ENCODE measurements at regions not wholly inside any gene's neighbourhood (a gene's known extent, or its start where the extent isn't known, plus 50 kb on each side); places are given as distances from the start of the nearest gene placed in this dataset.
"Not testable (repeated sequence)": the region's sequence is repeated elsewhere in the genome, so short reads cannot be mapped to it uniquely, and the experiment has no call there.

DNA sequence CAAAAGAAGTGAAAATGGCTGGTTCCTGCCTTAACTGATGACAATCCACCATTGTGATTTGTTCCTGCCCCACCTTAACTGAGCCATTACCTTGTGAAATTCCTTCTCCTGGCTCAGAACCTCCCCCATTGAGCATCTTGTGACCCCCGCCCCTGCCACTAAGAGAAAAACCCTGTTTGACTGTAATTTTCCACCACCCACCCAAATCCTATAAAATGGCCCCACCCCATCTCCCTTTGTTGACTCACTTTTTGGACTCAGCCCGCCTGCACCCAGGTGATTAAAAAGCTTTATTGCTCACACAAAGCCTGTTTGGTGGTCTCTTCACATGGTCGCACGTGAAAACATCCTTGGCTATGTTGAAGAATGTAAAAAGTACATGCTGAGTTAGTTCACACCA lies 197.6 kb upstream of the FBN2 start:
- DNase-seq (ENCODE audit: low spot score): not testable (repeated sequence)

DNA sequence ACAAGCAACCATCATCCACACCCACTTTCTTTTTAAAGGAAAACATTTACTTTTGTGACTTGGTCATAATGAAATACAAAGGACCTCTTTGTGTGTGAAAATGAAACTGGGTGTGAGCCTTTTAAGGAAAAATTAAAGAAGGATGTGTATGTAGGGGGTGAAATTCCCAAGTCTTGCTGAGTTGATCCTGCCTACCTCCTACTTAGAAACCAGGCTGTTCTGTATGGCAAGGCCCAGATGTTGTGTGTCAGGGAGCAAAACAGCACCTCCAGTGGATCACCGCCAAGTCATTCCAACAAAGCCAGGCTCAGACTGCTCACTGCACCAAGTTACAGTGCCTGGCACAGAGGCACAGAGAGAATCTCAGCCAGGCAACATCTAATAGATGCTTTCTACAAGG lies 198.5 kb upstream of the FBN2 start:
- DNase-seq (ENCODE audit: low spot score): no peak

DNA sequence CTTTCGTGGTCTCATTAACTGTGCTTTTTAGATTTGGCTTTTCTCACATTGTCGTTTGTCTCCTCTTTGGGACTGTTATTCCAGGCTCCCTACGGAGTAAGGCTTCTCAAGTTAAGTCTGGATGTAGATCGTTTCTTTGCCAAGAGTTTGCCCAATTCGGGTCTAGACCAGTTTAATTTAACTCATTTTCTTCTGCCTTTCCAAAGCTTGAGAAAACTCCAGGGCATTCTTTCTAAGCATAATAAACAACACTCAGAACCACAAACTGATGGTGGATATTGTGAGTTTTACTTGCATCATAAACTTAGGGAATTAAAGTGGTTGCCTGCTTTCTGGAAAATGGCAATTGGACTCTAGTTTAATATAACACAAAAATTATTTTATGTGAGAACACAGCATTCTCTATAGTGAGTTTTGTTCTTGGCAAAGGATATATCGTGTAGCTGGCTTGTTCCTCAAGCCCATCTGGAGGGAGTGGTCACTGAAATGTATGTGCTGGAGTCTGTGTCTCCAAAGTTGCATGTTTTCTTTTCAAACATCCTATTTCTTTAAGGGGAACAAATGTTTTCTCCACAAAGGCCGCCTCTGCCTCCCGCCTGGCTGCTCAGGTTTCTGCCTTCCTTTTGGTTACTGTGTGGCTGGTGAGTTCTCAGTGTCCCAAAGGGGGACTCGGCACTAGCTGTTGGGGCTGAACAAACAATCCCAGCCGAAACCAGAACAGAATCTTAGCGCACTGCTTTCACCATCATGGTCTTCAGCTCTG lies 211.3 kb upstream of the FBN2 start:
- DNase-seq (ENCODE audit: low spot score): no peak

GRCh38 chr5:128750155-128750554 lies 212.1 kb upstream of the FBN2 start:
- DNase-seq (ENCODE audit: low spot score): no peak

DNA sequence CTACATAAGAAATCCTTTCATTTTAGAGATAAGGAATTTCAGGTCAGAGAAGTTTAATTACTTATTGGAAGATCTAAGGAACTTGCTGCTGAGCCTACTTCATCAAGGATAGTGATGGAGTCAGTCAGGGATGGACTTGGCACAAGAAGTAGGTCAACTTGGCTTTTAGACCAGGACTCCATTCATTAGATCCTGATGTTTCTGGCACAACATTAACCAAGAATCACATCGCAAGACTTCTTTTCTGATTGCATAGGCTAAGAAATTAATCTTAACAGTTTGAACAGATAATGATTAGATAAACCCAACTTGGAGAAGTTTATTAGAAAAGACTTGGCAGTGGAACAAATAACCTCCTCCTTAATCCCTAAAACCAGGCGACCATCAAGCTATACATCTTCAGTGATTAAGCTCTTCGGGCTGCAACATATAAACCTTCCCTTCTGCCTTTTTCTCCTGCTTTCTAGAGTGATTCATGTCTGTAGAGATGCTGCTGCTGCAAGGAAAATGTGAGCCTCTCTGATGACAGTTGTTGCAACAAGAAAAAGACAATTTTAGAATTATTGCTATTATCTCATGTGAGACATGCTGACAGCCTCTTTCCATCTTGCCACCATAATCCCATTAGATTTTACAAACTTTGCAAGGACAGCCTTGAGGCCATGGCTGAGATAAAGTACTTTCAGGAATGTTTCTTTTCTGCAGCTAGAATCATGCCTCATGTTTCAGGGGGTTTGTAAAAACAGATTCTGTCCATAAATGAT lies 207.9 kb upstream of the SLC27A6 start:
- DNase-seq (ENCODE audit: low spot score): no peak

- no peak for DNase-seq (ENCODE audit: low spot score)
These were observed 202.5 kb upstream of the SLC27A6 start for GRCh38 chr5:128762661-128763306.

- DNase-seq (ENCODE audit: low spot score): no peak
These were observed 202.0 kb upstream of the SLC27A6 start for GRCh38 chr5:128763321-128763720.

DNA sequence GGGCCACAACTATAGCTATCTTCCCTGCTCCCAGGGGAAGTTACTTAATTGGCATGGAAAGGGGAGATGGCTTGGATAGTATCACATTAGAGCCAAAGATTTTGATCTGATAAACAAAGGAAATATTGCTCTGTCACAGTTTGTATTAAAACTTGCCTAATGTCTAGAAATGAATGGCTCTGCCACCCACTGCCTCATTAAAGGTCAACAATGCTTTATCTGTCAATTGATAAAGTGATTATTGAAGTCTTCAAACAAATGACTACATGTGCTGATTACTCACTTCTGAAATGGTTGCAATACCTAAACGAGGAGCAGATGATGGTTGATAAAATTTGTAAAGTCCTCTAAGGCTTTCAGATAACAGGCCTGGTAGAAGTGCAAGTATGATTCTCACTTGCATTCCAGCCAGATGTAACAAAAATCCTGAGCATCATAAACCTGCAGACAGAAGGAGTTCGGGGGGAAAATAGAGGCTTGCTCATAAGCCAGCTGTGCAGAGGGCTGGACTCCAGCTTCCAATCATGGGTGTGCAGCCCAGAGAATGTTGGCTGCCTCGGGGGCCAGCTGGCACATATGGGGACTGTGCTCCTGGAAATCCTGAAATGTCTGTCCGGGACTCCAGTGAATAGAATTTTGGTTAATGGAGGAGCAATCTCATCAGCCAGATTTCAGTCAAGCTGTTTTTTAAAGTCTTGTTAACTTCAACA lies 200.5 kb upstream of the SLC27A6 start:
- no peak for DNase-seq (ENCODE audit: low spot score)

DNA sequence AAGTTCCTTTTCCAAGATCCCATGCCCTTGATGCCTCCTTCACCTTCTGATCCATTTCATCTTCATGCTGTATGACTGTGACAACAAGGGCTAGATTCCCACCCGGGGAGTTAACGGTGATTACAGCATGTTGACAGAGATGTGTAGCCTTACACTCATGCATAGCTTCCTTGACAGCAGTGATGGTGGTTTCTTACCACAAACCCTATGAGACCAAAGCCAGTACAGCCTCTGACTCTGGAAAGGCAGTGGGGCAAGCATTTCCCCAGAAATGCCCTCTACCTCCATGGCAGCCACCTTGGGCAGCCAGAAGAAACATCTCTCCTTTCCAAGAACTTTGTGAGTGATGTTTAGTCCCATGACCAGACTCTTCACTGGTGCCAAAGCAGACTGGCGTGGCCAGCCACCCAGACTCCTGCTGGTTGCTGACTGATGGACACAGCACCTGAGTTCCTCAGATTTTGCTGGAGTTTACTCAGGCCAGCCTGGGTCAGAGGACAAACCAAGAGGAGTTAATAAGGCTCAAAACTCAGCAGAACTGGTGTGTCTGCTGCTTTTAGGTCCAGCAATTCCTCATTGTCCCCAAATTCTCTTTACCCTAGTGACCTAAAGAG lies 199.7 kb upstream of the SLC27A6 start:
- no peak for DNase-seq (ENCODE audit: low spot score)

GRCh38 chr5:128766406-128766805 lies 198.9 kb upstream of the SLC27A6 start:
- no peak for DNase-seq (ENCODE audit: low spot score)

GRCh38 chr5:128770907-128771306 lies 194.4 kb upstream of the SLC27A6 start:
- no peak for DNase-seq (ENCODE audit: low spot score)

- no peak for DNase-seq (ENCODE audit: low spot score)
These were observed 192.9 kb upstream of the SLC27A6 start for GRCh38 chr5:128772356-128772755.

DNA sequence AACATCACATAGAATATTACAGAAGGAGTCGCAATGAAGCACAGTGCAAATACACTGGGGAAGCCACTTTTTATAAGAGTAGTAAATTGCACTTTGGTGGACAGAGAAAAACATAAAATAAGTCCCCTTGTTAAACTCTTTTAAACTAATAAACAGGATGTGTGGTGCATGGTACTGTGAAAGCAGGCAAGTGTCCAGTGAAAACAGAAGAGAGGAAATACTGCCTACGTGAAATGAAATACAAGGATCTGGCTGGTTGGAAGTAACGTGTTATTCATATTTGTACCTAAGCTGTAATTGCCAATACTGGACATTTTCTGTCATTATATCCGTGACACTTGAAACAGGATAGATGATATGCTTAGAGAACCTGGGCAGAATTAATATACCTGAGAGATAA lies 191.9 kb upstream of the SLC27A6 start:
- DNase-seq (ENCODE audit: low spot score): no peak

GRCh38 chr5:128774605-128775004 lies 190.7 kb upstream of the SLC27A6 start:
- no peak for DNase-seq (ENCODE audit: low spot score)

GRCh38 chr5:128775558-128775957 lies 189.7 kb upstream of the SLC27A6 start:
- DNase-seq (ENCODE audit: low spot score): no peak

DNA sequence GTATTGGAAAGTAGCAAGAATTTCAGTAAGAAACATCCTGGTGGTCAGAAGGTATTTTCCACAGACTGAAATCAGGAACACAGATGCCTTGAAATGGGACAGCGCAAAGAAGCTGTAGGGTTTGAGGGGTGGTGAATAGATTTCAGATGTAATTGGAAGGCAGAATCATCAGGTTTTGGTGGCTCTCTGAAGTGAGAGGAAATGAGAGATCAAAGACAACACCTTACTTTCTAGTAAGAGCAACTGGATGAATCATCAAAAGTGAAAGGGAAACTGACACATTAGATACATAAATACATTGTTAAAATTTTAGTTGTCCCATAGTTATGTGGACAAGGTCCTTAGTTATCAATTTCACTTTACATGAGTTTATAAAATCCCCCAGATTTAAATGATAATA lies 188.2 kb upstream of the SLC27A6 start:
- no peak for DNase-seq (ENCODE audit: low spot score)

DNA sequence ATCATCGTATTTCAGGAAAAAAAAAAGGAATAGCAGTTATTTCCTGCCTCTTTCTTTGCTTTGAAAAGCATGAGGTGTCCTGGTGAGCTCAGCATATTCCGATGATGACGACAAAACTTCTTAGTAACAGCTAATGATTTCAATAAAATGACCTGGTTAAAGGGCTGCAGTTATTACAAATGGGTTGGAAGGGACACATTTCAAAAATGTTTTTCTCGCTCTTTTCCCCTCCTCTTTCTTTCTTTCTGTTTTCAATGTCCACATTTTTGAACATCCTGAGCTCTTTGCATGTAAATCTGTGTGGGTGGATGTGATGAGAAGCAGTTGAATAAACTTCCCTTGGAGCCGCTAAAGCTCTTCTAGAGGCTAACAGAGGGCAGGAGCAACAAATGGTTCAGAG lies 186.8 kb upstream of the SLC27A6 start:
- no peak for DNase-seq (ENCODE audit: low spot score)

GRCh38 chr5:128782446-128782845 lies 182.8 kb upstream of the SLC27A6 start:
- DNase-seq (ENCODE audit: low spot score): no peak

GRCh38 chr5:128784726-128785125 lies 180.6 kb upstream of the SLC27A6 start:
- DNase-seq (ENCODE audit: low spot score): no peak

DNA sequence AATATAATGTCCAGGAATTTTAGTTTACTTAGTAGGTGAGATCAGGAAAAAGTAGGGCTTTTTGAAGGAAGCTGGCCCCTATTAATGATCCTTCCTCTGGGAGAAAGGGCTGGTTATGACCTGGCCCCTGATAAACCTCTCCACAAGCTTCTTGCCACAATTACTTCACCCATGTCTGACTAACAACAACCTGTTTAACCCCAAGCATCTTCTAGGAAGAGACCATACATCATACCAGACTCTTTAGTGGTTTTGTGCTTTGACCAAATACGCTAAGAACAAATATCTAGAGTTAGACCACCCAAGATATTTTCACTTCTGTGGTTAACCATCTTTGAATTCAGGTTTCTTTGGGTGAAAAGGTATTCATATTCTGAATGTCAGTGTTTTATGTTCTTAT lies 174.0 kb upstream of the SLC27A6 start:
- DNase-seq (ENCODE audit: low spot score): no peak

GRCh38 chr5:128796506-128796905 lies 168.8 kb upstream of the SLC27A6 start:
- no peak for DNase-seq (ENCODE audit: low spot score)

GRCh38 chr5:128798871-128799270 lies 166.4 kb upstream of the SLC27A6 start:
- no peak for DNase-seq (ENCODE audit: low spot score)

Data from HuH-7 (cell line).